Non-pigmented ciliary epithelial cell (primary cell): ENCODE measurements at regions not wholly inside any gene's neighbourhood (a gene's known extent, or its start where the extent isn't known, plus 50 kb on each side); places are given as distances from the start of the nearest gene placed in this dataset.

ENCODE experiments used
- DNase-seq: peaks from one replicate; pipeline ENCODE4 v3.0.0-alpha.2; 2010; ENCODE audit warnings: low read depth

DNA sequence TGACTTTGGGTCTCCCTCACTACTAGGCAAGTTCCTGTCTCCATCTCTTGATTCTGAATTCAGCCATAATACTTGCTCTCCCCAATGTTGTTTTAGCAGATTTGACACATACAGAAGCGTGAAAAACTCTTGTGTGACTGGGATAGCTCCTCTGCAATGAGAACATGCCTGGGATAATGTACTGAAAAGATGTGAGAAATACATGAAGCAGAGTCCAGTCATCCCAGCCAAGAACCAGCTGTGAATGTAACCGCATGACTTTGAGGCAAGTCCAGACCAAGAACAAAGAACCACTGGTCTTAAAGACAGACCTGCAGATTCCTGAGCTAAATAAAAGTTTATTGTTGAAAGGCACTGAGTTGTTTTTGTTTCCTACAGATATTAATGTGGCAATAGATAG, 135.0 kb downstream of the NMUR2 start:
- DNase-seq: no peak

DNA sequence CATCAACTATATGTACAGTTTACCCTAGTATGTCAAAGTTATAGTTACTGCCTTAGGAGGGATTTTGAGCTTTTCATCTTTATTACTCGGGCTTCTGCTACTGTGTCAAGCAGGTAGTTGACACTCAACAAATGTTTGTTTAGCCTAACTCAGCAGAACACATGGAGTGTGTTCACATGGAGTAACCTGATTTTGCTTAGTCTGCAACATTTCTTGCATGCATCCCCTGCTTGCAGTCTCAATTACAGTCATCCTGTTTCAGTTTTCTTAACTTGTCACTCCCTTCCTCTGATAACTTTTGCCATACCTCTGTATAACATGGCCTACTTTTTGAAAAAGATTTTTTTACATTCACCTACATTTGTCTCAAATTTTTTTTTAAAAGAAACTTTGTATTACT, 135.5 kb downstream of the NMUR2 start:
- DNase-seq: no peak

DNA sequence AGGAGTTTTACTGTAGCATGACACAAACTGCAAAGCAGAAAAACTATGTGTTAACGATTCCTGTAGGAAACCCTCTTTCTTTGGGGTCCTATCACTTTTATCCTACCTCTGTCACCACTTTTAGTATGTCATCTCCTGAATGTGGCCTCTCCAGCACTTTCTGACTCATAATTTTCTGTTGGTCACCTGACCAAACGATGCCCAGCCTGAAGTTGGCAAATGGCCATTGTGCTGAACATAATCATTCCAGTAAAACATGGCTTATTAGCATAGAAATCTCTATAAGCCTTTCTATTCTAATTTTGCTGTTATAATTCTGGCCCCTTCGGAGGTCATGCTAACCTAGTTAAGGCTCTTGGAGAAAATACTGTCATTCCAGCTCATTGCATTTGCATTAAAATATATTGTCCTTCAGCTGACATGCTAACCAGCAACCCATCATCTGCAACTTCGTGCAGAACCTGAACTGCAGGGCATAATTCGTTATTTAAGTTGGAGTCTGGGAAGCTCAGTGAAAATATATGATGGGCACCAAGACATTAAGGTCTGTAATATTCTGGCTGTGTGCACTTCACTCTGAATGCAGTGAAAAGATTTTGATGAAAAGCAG, 140.3 kb downstream of the NMUR2 start:
- DNase-seq: no peak

- no peak for DNase-seq
Observed at GRCh38 chr5:152262667-152263066, 142.4 kb downstream of the NMUR2 start.

DNA sequence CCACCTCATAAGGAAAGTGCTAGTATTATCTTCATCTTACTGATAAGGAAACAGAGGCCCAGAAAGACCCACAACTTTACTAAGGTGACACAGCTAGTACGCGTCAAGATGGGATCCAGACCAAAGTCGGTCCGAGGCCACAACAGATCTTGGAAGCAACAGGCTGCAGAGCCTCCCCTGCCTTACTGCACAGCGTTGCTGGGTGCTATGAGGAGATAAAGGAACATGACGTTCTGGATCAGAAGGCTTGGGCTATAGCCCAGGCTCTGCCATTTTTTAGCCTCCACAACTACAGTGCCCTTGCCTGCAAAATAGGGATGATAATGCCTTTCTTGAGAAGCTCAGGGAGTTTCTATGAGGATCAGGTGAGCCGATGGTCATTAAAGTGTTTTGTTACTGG, 144.1 kb downstream of the NMUR2 start:
- no peak for DNase-seq

- DNase-seq: no peak
Observed at GRCh38 chr5:152259702-152260101, 145.4 kb downstream of the NMUR2 start.

DNA sequence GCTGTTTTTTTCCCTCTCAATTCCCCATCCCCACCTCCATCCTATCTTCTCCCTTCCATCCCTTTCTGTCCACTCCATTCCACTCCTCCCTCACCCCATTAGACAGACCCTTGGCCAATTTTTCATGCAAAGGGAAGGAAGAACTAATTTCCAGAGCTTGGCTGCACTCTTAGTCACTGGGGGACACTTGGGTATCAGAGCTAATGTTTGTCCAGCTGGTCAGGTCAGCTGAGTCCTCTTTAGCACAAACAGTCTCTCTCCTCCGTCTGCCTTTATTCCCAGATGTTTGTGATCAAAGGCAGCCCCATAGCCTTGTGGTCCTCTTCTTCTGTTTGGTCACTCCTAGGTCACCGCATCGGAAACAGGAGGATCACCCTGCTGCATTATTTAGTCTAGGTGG, 148.5 kb downstream of the NMUR2 start:
- no peak for DNase-seq

DNA sequence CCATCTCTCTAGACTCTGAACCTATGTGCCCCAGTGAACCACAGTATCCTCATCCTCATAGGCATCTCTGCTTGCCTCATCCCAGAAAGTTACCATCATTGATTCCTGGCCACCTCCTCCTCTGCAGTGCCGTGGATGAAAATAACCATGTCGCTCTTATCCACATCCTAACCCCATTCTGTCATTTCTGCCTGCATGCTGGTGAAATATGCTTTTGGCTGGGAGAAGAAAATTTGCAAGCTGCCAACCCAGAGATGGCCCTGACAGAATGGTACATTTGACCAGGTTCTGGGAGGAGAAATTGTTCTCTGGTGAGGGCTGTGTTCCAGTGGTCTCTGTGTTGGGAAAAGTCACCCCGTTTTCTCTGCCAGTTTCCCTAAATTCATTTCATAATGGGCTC, 149.7 kb downstream of the NMUR2 start:
- no peak for DNase-seq

DNA sequence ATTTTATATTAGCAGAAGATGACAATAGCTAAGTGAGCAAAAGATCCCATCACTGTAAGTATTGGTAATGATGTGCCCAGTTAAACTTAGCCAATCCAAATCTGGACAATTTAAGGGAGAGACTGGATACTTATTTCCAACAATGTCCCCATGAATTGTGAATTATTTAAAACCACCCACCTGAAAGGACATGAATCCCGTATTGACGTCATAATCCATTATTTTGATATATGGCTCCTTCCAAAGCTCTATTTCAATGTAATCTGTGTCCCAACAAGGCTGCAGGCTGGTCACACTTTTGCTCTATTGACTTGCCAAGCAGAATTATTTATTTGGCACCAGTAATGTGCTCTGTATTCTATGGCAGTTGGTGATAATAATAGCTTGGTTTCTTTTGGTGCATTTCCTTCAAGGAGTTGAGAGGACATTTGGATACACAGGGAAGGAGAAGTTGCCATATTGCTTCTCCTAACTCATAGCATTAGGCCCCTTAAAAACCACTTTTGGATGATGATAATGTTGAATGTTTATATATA, 157.2 kb downstream of the NMUR2 start:
- no peak for DNase-seq

GRCh38 chr5:152246401-152246800, 158.7 kb downstream of the NMUR2 start:
- no peak for DNase-seq

DNA sequence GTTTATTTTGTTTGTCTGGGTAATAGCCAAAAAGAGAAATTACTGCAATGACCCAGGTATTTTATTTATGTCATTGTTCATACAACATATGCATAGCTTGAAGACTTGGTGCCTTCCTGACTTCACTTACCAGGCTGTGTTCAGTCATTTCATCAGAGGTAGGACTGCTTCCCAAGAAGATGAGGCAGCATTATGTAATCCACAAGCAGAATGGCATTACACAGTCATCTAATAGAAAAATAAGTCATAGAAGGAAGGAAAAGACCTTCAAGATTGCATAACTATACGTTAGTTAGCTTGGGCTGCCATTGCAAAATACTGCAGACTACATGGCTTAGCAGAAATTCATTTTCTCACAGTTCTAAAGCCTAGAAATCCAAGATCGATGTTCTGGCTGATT, 167.5 kb downstream of the NMUR2 start:
- no peak for DNase-seq

- no peak for DNase-seq
Observed at GRCh38 chr5:152226191-152226590, 178.9 kb downstream of the NMUR2 start.

GRCh38 chr5:152221721-152222629, 183.1 kb downstream of the NMUR2 start:
- no peak for DNase-seq

DNA sequence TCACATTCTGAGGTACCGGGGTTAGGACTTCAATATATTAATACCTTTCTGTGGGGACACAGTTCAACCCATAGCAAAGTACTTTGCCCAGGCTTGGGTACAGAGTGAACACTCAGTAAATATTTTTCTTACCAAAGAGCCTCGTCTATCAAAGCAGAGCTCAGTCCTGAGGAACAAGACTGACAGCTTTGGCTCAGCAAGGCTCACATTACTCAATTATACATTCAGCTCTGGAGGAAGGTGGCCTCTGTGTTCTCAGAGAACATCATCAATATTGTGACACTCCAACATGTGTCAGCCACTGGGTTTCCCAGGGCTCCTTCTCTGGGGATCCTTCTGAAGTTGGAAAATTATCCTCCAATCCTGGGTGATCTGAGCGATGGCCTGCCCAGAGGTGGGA, 186.4 kb downstream of the NMUR2 start:
- no peak for DNase-seq

DNA sequence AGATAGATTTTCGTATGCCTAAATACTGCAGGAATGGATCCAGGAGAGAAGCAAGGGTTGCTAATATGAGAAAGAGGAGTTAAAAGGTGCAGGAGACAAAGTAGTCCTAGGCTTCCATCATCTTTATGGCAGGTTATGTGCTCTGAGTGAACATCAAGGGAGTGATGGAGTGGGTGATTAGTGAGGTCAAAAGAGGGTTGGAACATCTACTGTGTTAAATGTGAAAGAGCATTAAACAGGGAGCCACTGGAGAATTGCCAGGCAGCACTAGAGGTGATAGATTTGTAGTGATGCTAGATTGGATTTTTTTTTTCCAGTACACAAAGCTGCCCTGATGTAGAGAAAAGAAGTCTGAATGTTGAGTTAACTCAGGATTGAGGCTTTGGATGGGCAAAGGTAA, 199.3 kb downstream of the NMUR2 start:
- DNase-seq: no peak

DNA sequence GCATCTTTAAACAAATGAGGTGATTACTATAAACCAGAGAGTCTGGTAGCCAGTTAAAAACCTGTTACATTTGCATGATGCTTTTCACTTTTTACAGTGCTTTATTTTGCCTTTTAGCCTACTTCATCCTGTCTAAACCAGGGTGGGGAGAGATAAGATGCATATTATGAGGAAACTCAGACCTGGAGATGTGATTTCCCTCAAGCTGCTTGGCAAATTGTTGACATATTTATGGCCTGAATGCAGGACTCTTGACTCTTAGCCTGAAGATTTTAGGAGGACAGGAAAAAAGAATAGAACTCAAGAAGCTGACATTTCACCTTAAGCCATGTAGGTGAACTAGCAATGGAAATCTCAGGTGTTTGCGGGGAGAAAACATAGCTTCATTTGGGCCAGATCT, 202.8 kb downstream of the NMUR2 start:
- DNase-seq: no peak

DNA sequence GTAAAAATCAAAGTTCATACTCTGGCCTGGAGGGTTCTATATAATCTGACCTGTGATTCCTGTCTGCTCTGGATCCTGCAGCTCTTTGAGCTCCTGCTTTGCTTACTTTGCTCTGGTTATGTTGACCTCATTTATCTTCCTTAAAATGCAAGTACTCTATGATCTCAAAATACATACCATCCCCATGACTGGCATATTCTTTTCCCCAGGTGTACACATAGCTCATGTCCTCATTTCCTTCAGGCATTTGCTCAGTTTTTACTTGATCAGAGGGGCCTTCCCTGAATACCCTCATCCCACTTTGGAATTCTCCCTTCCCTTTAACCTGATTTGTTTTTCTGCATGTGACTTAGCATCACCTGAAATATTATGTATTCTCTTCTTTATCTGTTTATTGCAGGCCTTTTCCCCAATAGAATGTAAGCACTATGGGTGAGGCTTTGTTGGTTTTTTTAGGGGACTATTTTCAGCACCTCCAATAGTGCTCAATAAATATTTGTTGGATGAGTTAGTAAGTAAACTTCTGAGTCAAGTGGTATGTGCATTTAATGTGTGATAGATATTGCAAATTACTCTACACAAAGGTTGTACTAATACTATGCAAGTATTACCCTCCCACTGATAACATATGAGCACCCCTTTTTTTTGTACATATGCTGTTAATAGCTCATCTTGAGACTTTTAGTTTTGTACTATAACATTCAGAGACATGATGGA, 211.5 kb downstream of the NMUR2 start:
- DNase-seq: no peak

DNA sequence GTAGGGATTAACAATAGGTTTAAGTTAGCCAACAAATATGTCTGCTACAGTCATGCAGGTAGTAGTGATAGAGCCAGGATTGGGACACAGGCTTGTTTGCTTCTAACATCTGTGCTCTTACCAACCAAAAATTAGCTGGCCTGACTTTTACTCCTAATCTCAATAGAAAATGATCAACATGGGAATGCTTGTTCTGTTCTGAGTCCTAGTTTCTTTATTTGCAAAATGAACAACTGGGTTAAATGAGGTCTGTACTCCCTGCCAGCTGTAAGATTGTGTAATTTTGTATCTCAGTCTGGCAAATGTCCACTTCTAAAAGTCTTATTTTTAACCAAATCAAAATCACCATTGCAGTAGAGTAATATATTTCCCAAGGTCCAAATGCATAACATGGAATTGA, 216.8 kb downstream of the NMUR2 start:
- no peak for DNase-seq

GRCh38 chr5:152187668-152188067, 217.4 kb downstream of the NMUR2 start:
- DNase-seq: no peak

DNA sequence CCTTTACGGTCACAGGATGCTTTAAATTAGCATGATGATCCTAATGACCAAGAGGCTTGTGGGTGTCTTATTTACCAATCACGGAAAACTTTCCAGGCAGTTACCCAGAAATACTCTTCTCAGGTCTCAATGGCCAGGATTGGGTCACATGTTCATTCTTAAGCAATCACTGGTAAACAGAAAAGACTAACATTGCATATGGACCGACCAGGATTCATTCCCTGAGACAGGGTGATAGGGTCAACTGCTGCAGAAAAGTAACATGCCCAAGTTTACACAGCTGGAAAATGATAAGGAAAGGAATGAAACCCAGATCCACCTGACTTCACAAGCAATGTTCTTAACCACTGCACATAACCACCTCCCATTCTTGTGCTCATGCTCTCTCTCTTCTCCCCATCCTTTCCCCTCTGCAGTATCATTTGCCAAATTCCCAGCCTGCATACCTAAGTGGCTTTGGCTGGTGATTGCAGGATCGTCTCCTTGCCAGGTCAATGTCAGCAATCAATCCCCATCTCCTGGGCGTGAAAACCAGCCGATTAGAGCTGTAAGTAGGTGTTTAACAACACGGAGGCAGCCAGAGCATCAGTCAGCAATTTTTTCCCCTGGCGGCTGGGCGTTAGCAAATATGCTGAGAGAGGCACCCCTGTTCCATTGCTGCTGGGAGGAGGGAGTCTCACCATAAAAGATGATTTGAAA, 219.4 kb downstream of the NMUR2 start:
- no peak for DNase-seq

- no peak for DNase-seq
Observed at GRCh38 chr5:152184266-152184665, 220.8 kb downstream of the NMUR2 start.

DNA sequence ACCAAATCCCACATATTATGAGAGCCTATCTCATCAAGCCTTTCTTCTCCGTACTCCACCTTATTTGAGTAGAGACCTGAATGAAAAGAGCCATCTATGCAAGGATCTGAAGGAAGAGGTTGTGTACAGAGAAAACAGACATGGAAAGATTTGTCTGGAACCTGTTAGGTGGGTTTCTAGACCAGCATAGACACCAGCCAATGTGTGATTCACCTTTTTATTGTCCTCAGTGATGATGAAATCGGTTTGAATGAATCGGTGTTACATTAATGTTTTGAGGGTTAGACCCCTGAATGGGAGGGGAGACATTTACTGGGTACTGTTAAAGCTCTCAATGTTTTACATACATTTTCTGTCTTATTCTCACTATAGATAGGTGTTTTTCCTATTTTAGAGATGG, 223.6 kb downstream of the NMUR2 start:
- DNase-seq: no peak
